ENCODE measurements at regions not wholly inside any gene's neighbourhood (a gene's known extent, or its start where the extent isn't known, plus 50 kb on each side); places are given as distances from the start of the nearest gene placed in this dataset.

DNA sequence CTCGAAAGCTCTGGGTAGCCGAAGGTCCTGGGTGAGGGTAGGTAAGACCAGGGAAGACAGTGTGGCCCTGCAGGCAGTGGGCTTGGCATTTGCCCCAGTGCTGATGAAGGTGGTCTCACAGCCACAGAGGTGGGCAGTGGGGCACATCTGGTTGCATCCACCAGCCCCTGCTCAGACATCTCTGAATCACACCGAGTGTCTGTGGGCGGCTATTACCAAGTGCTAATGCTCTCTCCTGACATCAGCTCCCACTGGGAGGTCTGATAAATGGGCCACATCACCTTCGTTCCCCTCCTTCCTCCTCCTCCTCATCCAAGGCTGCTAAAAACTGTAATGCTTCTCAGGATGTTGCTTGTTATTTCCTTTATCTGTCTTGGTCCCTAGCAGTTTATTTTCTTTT lies 330.9 kb upstream of the COBL start:
- Histone ChIP-seq H3K4me1 (ENCODE audit: control insufficient read depth, insufficient read depth, low read length) (peaks cover 6% of the 10 kb centered on the region), H3K9ac (ENCODE audit: extremely low read depth, low read length, poor library complexity, severe bottlenecking) (no peak overlapping the region), H3K4me3 (ENCODE audit: low read length) (no peak overlapping the region), H3K27me3 (ENCODE audit: control insufficient read depth, insufficient read depth, low read length, poor library complexity, severe bottlenecking) (peaks cover 26% of the 10 kb centered on the region), H3K36me3 (ENCODE audit: control insufficient read depth, insufficient read depth, low read length) (no peaks in the 10 kb centered on the region), H3K9me3 (ENCODE audit: control insufficient read depth, low read length) (peaks cover 12% of the 10 kb centered on the region), H3K27ac (ENCODE audit: low read depth, low read length) (peak overlapping the region; percentile 28)
- peaks cover 21% of the 10 kb centered on the region for H3K4me1 Mint-ChIP-seq
- peak overlapping the region; percentile 82 for H3K27ac Mint-ChIP-seq
- DNase-seq: no peak
- peaks cover 59% of the 10 kb centered on the region for H3K27me3 Mint-ChIP-seq (ENCODE audit: insufficient read depth)
- 58 to 73% methylated on average over 3 to 5 of the region's 5 CpGs for WGBS, 2 experiments (ENCODE audit: insufficient coverage in 1 of 2, insufficient read length in 1 of 2)
- no peaks in the 10 kb centered on the region for H3K36me3 Mint-ChIP-seq (ENCODE audit: low read depth)
- H3K4me3 Mint-ChIP-seq: no peak overlapping the region
- H3K9me3 Mint-ChIP-seq: peaks cover 9% of the 10 kb centered on the region
- TF ChIP-seq, protein P1, sequence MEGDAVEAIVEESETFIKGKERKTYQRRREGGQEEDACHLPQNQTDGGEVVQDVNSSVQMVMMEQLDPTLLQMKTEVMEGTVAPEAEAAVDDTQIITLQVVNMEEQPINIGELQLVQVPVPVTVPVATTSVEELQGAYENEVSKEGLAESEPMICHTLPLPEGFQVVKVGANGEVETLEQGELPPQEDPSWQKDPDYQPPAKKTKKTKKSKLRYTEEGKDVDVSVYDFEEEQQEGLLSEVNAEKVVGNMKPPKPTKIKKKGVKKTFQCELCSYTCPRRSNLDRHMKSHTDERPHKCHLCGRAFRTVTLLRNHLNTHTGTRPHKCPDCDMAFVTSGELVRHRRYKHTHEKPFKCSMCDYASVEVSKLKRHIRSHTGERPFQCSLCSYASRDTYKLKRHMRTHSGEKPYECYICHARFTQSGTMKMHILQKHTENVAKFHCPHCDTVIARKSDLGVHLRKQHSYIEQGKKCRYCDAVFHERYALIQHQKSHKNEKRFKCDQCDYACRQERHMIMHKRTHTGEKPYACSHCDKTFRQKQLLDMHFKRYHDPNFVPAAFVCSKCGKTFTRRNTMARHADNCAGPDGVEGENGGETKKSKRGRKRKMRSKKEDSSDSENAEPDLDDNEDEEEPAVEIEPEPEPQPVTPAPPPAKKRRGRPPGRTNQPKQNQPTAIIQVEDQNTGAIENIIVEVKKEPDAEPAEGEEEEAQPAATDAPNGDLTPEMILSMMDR (conservative IDR thresholded peaks at IDR 0.05): no peak

DNA sequence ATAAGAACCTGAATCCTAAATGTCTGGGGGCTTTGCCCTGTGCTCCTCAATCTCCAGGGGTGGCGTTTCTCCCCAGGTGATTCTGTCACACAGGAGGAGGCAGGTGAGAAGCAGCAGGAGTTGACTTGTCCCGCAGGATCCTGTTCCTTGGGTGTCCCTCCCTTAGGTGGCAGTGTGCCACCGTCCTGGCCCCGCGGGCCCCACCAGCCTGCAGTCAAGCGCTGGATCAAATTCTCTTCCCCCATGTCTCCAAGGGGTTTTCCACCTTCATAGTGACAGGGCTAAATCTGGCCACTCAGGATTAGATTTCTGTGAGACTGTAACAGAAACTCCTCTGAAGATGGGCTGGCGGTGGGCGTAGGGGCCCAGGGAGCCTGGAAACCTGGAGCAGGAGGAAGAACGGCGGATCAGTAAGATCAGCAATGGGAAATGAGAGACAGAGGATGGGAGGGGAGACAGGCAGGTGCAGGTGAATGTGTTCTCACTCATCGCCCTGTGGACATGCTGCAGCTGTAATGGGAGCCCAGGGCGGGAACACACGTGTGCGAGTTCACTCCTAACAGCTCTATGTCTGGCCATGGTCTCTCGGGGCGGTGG lies 329.2 kb upstream of the COBL start:
- peaks cover 26% of the 10 kb centered on the region for H3K27me3 ChIP-seq (ENCODE audit: control insufficient read depth, insufficient read depth, low read length, poor library complexity, severe bottlenecking)
- Mint-ChIP-seq H3K4me3 (no peak overlapping the region), H3K27me3 (ENCODE audit: insufficient read depth) (peaks cover 53% of the 10 kb centered on the region), H3K9me3 (peaks cover 9% of the 10 kb centered on the region), H3K27ac (no peak overlapping the region), H3K36me3 (ENCODE audit: low read depth) (no peaks in the 10 kb centered on the region), H3K4me1 (peaks cover 25% of the 10 kb centered on the region)
- no peak overlapping the region for H3K9ac ChIP-seq (ENCODE audit: extremely low read depth, low read length, poor library complexity, severe bottlenecking)
- no peak overlapping the region for H3K4me3 ChIP-seq (ENCODE audit: low read length)
- peaks cover 6% of the 10 kb centered on the region for H3K4me1 ChIP-seq (ENCODE audit: control insufficient read depth, insufficient read depth, low read length)
- no peak for DNase-seq
- H3K9me3 ChIP-seq (ENCODE audit: control insufficient read depth, low read length): peaks cover 12% of the 10 kb centered on the region
- no peaks in the 10 kb centered on the region for H3K36me3 ChIP-seq (ENCODE audit: control insufficient read depth, insufficient read depth, low read length)
- H3K27ac ChIP-seq (ENCODE audit: low read depth, low read length): no peak overlapping the region
- TF ChIP-seq, protein P1 (conservative IDR thresholded peaks at IDR 0.05): peak; percentile 34
- 96% methylated on average over 13 to 16 of the region's 16 CpGs for WGBS, 2 experiments (ENCODE audit: insufficient coverage in 1 of 2, insufficient read length in 1 of 2)

DNA sequence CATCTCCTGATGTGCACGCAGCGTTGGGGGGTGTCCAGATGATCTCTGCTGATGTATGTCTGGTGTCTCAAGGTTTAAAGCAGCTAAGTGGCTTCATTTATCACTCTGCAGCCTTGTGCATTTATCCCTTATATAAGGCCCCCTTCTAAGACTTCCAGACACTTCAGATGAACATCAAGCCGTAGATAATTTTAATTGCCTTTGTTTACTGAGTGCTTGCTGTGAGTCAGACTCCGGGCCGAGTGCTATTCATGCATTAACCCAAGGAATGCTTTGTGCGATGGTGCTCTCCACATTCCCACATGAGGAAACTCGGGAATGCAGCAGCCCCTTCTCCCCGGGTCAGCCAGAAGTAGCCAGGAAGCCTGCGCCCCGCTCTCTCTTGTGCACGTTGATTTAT lies 328.6 kb upstream of the COBL start:
- H3K9ac ChIP-seq (ENCODE audit: extremely low read depth, low read length, poor library complexity, severe bottlenecking): no peak overlapping the region
- H3K9me3 ChIP-seq (ENCODE audit: control insufficient read depth, low read length): peaks cover 12% of the 10 kb centered on the region
- Mint-ChIP-seq H3K4me1 (peaks cover 28% of the 10 kb centered on the region), H3K4me3 (no peak overlapping the region), H3K27ac (no peak overlapping the region), H3K9me3 (peaks cover 9% of the 10 kb centered on the region), H3K27me3 (ENCODE audit: insufficient read depth) (peaks cover 48% of the 10 kb centered on the region), H3K36me3 (ENCODE audit: low read depth) (no peaks in the 10 kb centered on the region)
- TF ChIP-seq, protein P1 (conservative IDR thresholded peaks at IDR 0.05): no peak
- peak overlapping the region; percentile 45 for H3K27ac ChIP-seq (ENCODE audit: low read depth, low read length)
- DNase-seq: peak; percentile 56
- H3K27me3 ChIP-seq (ENCODE audit: control insufficient read depth, insufficient read depth, low read length, poor library complexity, severe bottlenecking): peaks cover 26% of the 10 kb centered on the region
- peaks cover 6% of the 10 kb centered on the region for H3K4me1 ChIP-seq (ENCODE audit: control insufficient read depth, insufficient read depth, low read length)
- no peaks in the 10 kb centered on the region for H3K36me3 ChIP-seq (ENCODE audit: control insufficient read depth, insufficient read depth, low read length)
- WGBS, 2 experiments (ENCODE audit: insufficient coverage in 1 of 2, insufficient read length in 1 of 2): 71 to 89% methylated on average over 10 to 11 of the region's 11 CpGs
- no peak overlapping the region for H3K4me3 ChIP-seq (ENCODE audit: low read length)
